Loucy (cell line): ENCODE measurements at regions not wholly inside any gene's neighbourhood (a gene's known extent, or its start where the extent isn't known, plus 50 kb on each side); places are given as distances from the start of the nearest gene placed in this dataset.

ENCODE experiments used
- H2AFZ ChIP-seq: fragments of 200-600 bp; sonication (generic); 2 replicates; pipeline ENCODE4 v1.6.0; 2016; ENCODE audit warnings: antibody characterized with exemption, mild to moderate bottlenecking, low read length, moderate library complexity
- H3F3A ChIP-seq: fragments of 200-600 bp; 2 replicates; pipeline ENCODE4 v1.6.0; 2016; ENCODE audit warnings: antibody characterized with exemption, low read depth, mild to moderate bottlenecking
- H3K27me3 ChIP-seq: fragments of 200-600 bp; sonication (generic); 2 replicates; pipeline ENCODE4 v1.6.1; 2014; ENCODE audit warnings: low read length, mild to moderate bottlenecking; ENCODE audit not compliant: insufficient read depth, poor library complexity, severe bottlenecking
- H3K36me3 ChIP-seq: fragments of 200-600 bp; sonication (generic); 2 replicates; pipeline ENCODE4 v1.6.1; 2016; ENCODE audit warnings: low read length; ENCODE audit not compliant: insufficient read depth
- H3K4me1 ChIP-seq: fragments of 200-600 bp; sonication (generic); 2 replicates; pipeline ENCODE4 v1.5.1; 2014; ENCODE audit warnings: low read length, mild to moderate bottlenecking; ENCODE audit not compliant: insufficient read depth, poor library complexity, severe bottlenecking
- H3K4me2 ChIP-seq: fragments of 200-600 bp; sonication (generic); 2 replicates; pipeline ENCODE4 v1.6.0; 2014; ENCODE audit warnings: antibody characterized with exemption, low read length, low read depth, mild to moderate bottlenecking; ENCODE audit not compliant: poor library complexity, severe bottlenecking
- H3K4me3 ChIP-seq: fragments of 200-600 bp; sonication (generic); 2 replicates; pipeline ENCODE4 v1.5.1; 2014; ENCODE audit warnings: low read length, mild to moderate bottlenecking, mixed read lengths; ENCODE audit not compliant: poor library complexity, severe bottlenecking
- H3K79me2 ChIP-seq: fragments of 200-600 bp; sonication (generic); 2 replicates; pipeline ENCODE4 v1.6.1; 2014; ENCODE audit warnings: low read length; ENCODE audit not compliant: insufficient read depth
- H3K9ac ChIP-seq: fragments of 200-600 bp; sonication (generic); 2 replicates; pipeline ENCODE4 v1.6.0; 2014; ENCODE audit warnings: mild to moderate bottlenecking, low read depth, low read length, moderate library complexity; ENCODE audit not compliant: poor library complexity, severe bottlenecking
- H3K9me2 ChIP-seq: fragments of 200-600 bp; sonication (generic); replicated peaks from 2 replicates; pipeline ENCODE4 v1.6.1; 2016; ENCODE audit warnings: low read depth, low read length, mixed read lengths
- H3K9me3 ChIP-seq: fragments of 200-600 bp; sonication (generic); 2 replicates; pipeline ENCODE4 v1.6.1; 2014; ENCODE audit warnings: mild to moderate bottlenecking, antibody characterized with exemption, low read length, low read depth; ENCODE audit not compliant: insufficient read depth
- H4K20me1 ChIP-seq: fragments of 200-600 bp; sonication (generic); 2 replicates; pipeline ENCODE4 v1.6.0; 2014; ENCODE audit warnings: antibody characterized with exemption, low read length, mild to moderate bottlenecking; ENCODE audit not compliant: insufficient read depth, poor library complexity, severe bottlenecking
- CTCF ChIP-seq: fragments of 200-600 bp; sonication (generic); conservative IDR thresholded peaks from 2 replicates; pipeline ENCODE4 v1.5.1; 2014; ENCODE audit warnings: mild to moderate bottlenecking, antibody characterized with exemption, low read length
- EZH2phosphoT487 ChIP-seq: fragments of 200-600 bp; IDR thresholded peaks from 2 replicates; pipeline ENCODE4 v1.6.1; 2018; ENCODE audit warnings: antibody characterized with exemption, mild to moderate bottlenecking, moderate library complexity, borderline replicate concordance

- Histone ChIP-seq H3K9me2 (no peaks in the 10 kb centered on the region), H3K4me3 (no peak overlapping the region), H3K36me3 (no peaks in the 10 kb centered on the region), H3K9me3 (no peaks in the 10 kb centered on the region), H4K20me1 (no peaks in the 10 kb centered on the region), H3K27me3 (no peaks in the 10 kb centered on the region), H3K9ac (no peak overlapping the region), H3K4me2 (no peak overlapping the region), H3K79me2 (no peaks in the 10 kb centered on the region), H2AFZ (no peak overlapping the region), H3F3A (no peaks in the 10 kb centered on the region), H3K4me1 (no peaks in the 10 kb centered on the region)
- TF ChIP-seq EZH2phosphoT487 (no peak), CTCF (no peak)
These were observed 182.9 kb upstream of the TACR3 start for GRCh38 chr4:103902730-103903129.

- Histone ChIP-seq H4K20me1 (no peaks in the 10 kb centered on the region), H3K4me3 (no peak overlapping the region), H3K79me2 (no peaks in the 10 kb centered on the region), H3K9ac (no peak overlapping the region), H3K4me2 (no peak overlapping the region), H3K9me3 (no peaks in the 10 kb centered on the region), H3K4me1 (no peaks in the 10 kb centered on the region), H3K27me3 (no peaks in the 10 kb centered on the region), H3F3A (no peaks in the 10 kb centered on the region), H3K9me2 (no peaks in the 10 kb centered on the region), H3K36me3 (no peaks in the 10 kb centered on the region), H2AFZ (no peak overlapping the region)
- TF ChIP-seq EZH2phosphoT487 (no peak), CTCF (no peak)
These were observed 176.2 kb upstream of the TACR3 start for GRCh38 chr4:103895876-103896465.

- H3F3A ChIP-seq, result no peaks in the 10 kb centered on the region
- TF ChIP-seq CTCF (no peak), EZH2phosphoT487 (no peak)
- no peaks in the 10 kb centered on the region for H4K20me1 ChIP-seq
- H3K9ac ChIP-seq, result no peak overlapping the region
- H3K27me3 ChIP-seq, result no peaks in the 10 kb centered on the region
- H3K9me2 ChIP-seq, result no peaks in the 10 kb centered on the region
- no peaks in the 10 kb centered on the region for H3K36me3 ChIP-seq
- no peaks in the 10 kb centered on the region for H3K79me2 ChIP-seq
- no peak overlapping the region for H2AFZ ChIP-seq
- H3K4me1 ChIP-seq, result no peaks in the 10 kb centered on the region
- H3K4me3 ChIP-seq, result no peak overlapping the region
- H3K9me3 ChIP-seq, result no peaks in the 10 kb centered on the region
- no peak overlapping the region for H3K4me2 ChIP-seq
These were observed 172.8 kb upstream of the TACR3 start for GRCh38 chr4:103892586-103892985.
